Gastroesophageal sphincter (tissue), 4 donors: ENCODE measurements at regions not wholly inside any gene's neighbourhood (a gene's known extent, or its start where the extent isn't known, plus 50 kb on each side); places are given as distances from the start of the nearest gene placed in this dataset.

ENCODE experiments used
- ATAC-seq: fragments of 150-250 bp; one replicate; pipeline ENCODE4 v1.9.1; 2016; ENCODE audit warnings: mild to moderate bottlenecking, moderate library complexity
- H3K27ac ChIP-seq, 4 donors: fragments of 200-600 bp; sonication (generic) in 3 of 4; 1 replicate in 3 of 4; 2 replicates in 1 of 4; pipeline ENCODE4 v1.5.1; 2016 to 2019
- H3K27me3 ChIP-seq: fragments of 200-600 bp; sonication (generic); one replicate; pipeline ENCODE4 v1.5.1; 2019
- H3K36me3 ChIP-seq, 2 donors: fragments of 200-600 bp; sonication (generic); one replicate each; pipeline ENCODE4 v1.5.1; 2019; ENCODE audit warnings: control low read depth in 1 of 2
- H3K4me1 ChIP-seq, 3 donors: fragments of 200-600 bp; sonication (generic); 1 replicate in 2 of 3; 2 replicates in 1 of 3; pipeline ENCODE4 v1.5.1; 2016 to 2019; ENCODE audit warnings: control low read depth in 2 of 3
- H3K4me3 ChIP-seq, 2 donors: fragments of 200-600 bp; sonication (generic); one replicate each; pipeline ENCODE4 v1.5.1; 2019; ENCODE audit warnings: mild to moderate bottlenecking in 1 of 2, moderate library complexity in 1 of 2
- H3K9me3 ChIP-seq, 3 donors: fragments of 200-600 bp; sonication (generic); one replicate each; pipeline ENCODE4 v1.5.1; 2017 to 2019; ENCODE audit warnings: control low read depth in 2 of 3
- EP300 ChIP-seq: sonication (generic); formaldehyde crosslinking; IDR thresholded peaks from one replicate; pipeline ENCODE4 v1.6.1; 2017; ENCODE audit warnings: antibody characterized with exemption, mild to moderate bottlenecking
- POLR2A ChIP-seq, 2 donors: fragments of 450-650 bp; IDR thresholded peaks; one replicate each; pipeline ENCODE4 v1.6.1; 2017; ENCODE audit warnings: antibody characterized with exemption in 2 of 2, mild to moderate bottlenecking in 2 of 2, moderate library complexity in 1 of 2
- POLR2AphosphoS5 ChIP-seq: sonication (generic); formaldehyde crosslinking; IDR thresholded peaks from one replicate; pipeline ENCODE4 v1.6.1; 2017; ENCODE audit warnings: antibody characterized with exemption
- WGBS, 2 donors: methylation state at CpG; one replicate each; pipeline ENCODE4 v1.1.5; 2018; ENCODE audit warnings: low coverage in 1 of 2; 5-methylcytosine and 5-hydroxymethylcytosine counted together
- TF ChIP-seq, protein P1 (sequence below), 4 experiments: fragments of 200-600 bp in 2 of 4; fragments of 450-650 bp in 2 of 4; sonication (generic) in 1 of 4; IDR thresholded peaks; one replicate each; pipeline ENCODE4 v1.5.1; 2017 to 2019; ENCODE audit warnings: antibody characterized with exemption in 4 of 4, mild to moderate bottlenecking in 2 of 4, moderate library complexity in 2 of 4

DNA sequence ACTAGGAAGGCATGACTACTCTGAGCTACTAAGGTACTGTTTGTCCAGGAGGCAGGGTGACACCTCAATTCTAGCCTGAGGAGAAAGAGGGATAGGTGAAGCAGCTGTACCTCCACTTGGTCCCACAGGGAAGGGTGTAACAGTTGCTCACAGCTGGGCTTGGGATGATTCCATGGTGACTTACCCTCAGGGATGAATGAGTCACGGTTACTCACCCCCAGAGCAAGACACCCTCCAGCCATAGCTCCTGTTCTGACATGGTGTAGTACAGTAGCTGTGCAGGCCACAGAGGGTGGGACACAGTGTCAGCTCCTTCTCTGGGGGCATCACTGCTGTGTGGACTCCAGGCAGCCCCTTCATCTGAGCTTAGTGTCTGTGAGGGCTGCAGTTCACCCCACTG lies 868.6 kb upstream of the SEMA6D start:
- TF ChIP-seq EP300 (no peak), POLR2A (IDR thresholded peaks at IDR 0.05) (no peak), POLR2AphosphoS5 (no peak)
- TF ChIP-seq, protein P1, sequence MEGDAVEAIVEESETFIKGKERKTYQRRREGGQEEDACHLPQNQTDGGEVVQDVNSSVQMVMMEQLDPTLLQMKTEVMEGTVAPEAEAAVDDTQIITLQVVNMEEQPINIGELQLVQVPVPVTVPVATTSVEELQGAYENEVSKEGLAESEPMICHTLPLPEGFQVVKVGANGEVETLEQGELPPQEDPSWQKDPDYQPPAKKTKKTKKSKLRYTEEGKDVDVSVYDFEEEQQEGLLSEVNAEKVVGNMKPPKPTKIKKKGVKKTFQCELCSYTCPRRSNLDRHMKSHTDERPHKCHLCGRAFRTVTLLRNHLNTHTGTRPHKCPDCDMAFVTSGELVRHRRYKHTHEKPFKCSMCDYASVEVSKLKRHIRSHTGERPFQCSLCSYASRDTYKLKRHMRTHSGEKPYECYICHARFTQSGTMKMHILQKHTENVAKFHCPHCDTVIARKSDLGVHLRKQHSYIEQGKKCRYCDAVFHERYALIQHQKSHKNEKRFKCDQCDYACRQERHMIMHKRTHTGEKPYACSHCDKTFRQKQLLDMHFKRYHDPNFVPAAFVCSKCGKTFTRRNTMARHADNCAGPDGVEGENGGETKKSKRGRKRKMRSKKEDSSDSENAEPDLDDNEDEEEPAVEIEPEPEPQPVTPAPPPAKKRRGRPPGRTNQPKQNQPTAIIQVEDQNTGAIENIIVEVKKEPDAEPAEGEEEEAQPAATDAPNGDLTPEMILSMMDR (IDR thresholded peaks at IDR 0.05), result no peak
- Histone ChIP-seq H3K4me1 (no peaks in the 10 kb centered on the region), H3K9me3 (peaks cover 0 to 9% (median 0%) of the 10 kb centered on the region in 3 donors), H3K27ac (no peak overlapping the region), H3K36me3 (no peaks in the 10 kb centered on the region), H3K4me3 (no peak overlapping the region), H3K27me3 (no peaks in the 10 kb centered on the region)
- 40% methylated on average over 1 of the region's 1 CpG; no CpG with 5 or more reads in 1 of the 2 donors for WGBS, 2 donors
- ATAC-seq, result no peak

DNA sequence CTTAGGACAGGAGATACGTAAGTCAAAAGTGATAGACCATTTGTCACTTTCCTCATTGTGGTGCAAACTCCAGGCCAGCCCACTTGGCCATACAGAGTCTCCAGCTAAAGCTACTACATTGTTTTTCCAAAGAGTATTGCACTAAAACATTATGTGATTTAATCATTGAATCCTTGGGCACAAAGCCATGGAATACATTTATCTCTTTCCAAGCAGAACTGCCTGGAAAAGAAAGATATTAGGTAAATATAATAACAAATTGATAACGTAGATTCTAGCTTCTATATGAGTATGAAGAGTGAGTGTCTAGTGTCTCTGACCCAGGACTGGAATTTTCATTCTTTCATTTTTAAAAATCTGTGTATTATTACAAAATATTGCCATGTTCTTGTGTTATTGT lies 863.7 kb upstream of the SEMA6D start:
- Histone ChIP-seq H3K4me3 (no peak overlapping the region), H3K36me3 (no peaks in the 10 kb centered on the region), H3K27ac (no peak overlapping the region), H3K4me1 (peaks cover 0 to 3% (median 0%) of the 10 kb centered on the region in 3 donors), H3K27me3 (no peaks in the 10 kb centered on the region), H3K9me3 (no peaks in the 10 kb centered on the region)
- no peak for TF ChIP-seq EP300
- TF ChIP-seq, protein P1 (IDR thresholded peaks at IDR 0.05), result no peak
- TF ChIP-seq POLR2A (IDR thresholded peaks at IDR 0.05), result no peak
- ATAC-seq, result no peak
- WGBS, 2 donors, result 16 to 56% methylated on average over 2 of the region's 2 CpGs

DNA sequence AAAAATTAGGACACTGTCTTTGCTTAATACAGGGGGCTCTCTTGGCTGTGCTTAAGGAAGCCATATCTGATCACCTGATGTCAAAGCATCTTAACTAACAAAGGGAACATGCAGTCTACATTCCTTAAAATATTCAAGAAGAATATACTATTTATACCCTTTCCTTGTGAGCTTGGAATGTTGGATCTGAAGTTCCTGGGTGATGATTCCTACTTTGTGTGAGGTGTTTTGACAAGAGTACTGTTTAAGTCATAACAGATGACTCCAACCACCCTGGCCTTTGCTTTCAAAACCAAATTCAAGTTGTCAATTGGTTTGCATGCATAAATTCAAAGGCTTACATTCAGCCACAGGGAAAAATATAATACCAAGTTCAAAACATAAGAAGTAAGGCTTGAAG lies 862.7 kb upstream of the SEMA6D start:
- Histone ChIP-seq H3K27ac (no peak overlapping the region), H3K27me3 (no peaks in the 10 kb centered on the region), H3K9me3 (no peaks in the 10 kb centered on the region), H3K4me3 (no peak overlapping the region), H3K4me1 (peaks cover 0 to 3% (median 0%) of the 10 kb centered on the region in 3 donors), H3K36me3 (no peaks in the 10 kb centered on the region)
- TF ChIP-seq, protein P1 (IDR thresholded peaks at IDR 0.05), result no peak
- no peak for TF ChIP-seq EP300
- TF ChIP-seq POLR2AphosphoS5, result no peak
- no peak for ATAC-seq

DNA sequence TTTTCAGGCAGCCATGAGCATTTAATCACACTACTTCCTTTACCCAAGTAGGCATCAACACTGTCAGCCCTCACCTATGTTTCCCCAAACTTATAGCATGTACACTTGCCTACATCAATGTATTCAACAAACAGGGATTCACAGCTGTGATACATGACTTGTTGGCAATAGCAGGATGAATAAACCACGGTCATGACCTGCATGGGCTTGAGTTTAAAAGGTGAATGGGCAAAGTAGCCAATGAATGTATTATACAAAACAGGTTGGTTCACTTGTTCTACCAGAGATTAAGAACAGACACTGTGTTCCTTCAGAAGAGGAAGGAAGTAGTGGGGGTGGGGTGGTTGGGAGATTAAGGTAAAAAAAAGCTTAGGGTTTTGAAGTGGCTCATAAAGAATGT lies 861.9 kb upstream of the SEMA6D start:
- H3K4me1 ChIP-seq, result peaks cover 0 to 3% (median 0%) of the 10 kb centered on the region in 3 donors
- no peaks in the 10 kb centered on the region for H3K9me3 ChIP-seq
- H3K36me3 ChIP-seq, result no peaks in the 10 kb centered on the region
- no peak overlapping the region for H3K4me3 ChIP-seq
- ATAC-seq, result no peak
- no peaks in the 10 kb centered on the region for H3K27me3 ChIP-seq
- H3K27ac ChIP-seq, result no peak overlapping the region
- no peak for TF ChIP-seq POLR2AphosphoS5
- TF ChIP-seq, protein P1 (IDR thresholded peaks at IDR 0.05), result no peak
- WGBS, 2 donors, result 77% methylated on average over 1 of the region's 1 CpG; no CpG with 5 or more reads in 1 of the 2 donors

DNA sequence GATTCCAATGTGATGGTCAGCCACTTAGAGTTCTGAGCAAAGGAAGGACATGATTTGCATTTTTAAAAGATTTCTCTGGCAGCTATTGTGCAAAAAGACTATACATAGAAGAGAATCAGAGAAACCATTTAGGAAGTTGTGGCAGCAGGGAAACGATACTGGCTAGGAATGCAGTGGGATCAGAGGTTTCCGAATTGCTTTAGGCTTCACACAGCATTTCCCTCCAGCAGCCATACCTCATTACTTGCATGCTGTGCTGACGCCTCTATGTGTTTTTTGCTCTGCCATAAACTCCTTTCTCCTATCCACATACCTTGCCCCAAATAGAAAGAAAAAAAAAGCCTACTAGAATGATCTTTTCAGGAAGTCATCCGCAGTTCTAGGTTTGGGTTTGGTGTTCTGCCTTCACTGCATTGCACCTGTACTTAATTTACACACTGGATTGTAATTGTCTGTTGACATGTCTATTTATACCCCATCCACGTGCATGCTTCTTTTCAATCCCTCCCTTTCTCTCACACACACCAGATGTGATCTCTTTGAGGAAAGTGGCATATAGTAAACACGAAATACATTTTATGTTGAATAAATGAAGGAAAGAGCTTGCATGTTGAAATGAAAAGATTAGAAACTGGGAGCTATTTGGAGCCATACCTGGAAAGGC lies 860.3 kb upstream of the SEMA6D start:
- Histone ChIP-seq H3K4me1 (peaks cover 0 to 3% (median 0%) of the 10 kb centered on the region in 3 donors), H3K36me3 (no peaks in the 10 kb centered on the region), H3K9me3 (no peaks in the 10 kb centered on the region), H3K4me3 (no peak overlapping the region), H3K27me3 (no peaks in the 10 kb centered on the region), H3K27ac (no peak overlapping the region)
- WGBS, 2 donors, result 57 to 64% methylated on average over 6 of the region's 6 CpGs
- TF ChIP-seq EP300 (no peak), POLR2AphosphoS5 (no peak), POLR2A (IDR thresholded peaks at IDR 0.05) (no peak)
- TF ChIP-seq, protein P1 (IDR thresholded peaks at IDR 0.05), result no peak
- no peak for ATAC-seq
